ENCODE measurements at regions not wholly inside any gene's neighbourhood (a gene's known extent, or its start where the extent isn't known, plus 50 kb on each side); places are given as distances from the start of the nearest gene placed in this dataset.
"Not testable (repeated sequence)": the region's sequence is repeated elsewhere in the genome, so short reads cannot be mapped to it uniquely, and the experiment has no call there.

- peak; percentile 14 for DNase-seq
These were observed 238.8 kb downstream of the IKZF2 start for GRCh38 chr2:212912445-212913103.

- no peak for DNase-seq
These were observed 240.4 kb downstream of the IKZF2 start for GRCh38 chr2:212911011-212911410.

- no peak for DNase-seq
These were observed 242.6 kb downstream of the IKZF2 start for GRCh38 chr2:212908682-212909435.

- DNase-seq = no peak
These were observed 243.4 kb downstream of the IKZF2 start for GRCh38 chr2:212908031-212908430.

- no peak for DNase-seq
These were observed 244.8 kb downstream of the IKZF2 start for GRCh38 chr2:212906620-212907019.

- peak; percentile 20 for DNase-seq
These were observed 245.7 kb downstream of the IKZF2 start for GRCh38 chr2:212905640-212906201.

- DNase-seq = no peak
These were observed 246.8 kb downstream of the IKZF2 start for GRCh38 chr2:212904646-212905045.

- no peak for DNase-seq
These were observed 248.0 kb downstream of the IKZF2 start for GRCh38 chr2:212903413-212903812.

- no peak for DNase-seq
These were observed 249.0 kb downstream of the IKZF2 start for GRCh38 chr2:212902421-212902820.

- DNase-seq = peak; percentile 1
These were observed 249.7 kb downstream of the IKZF2 start for GRCh38 chr2:212901604-212902275.

- no peak for DNase-seq
These were observed 250.7 kb downstream of the IKZF2 start for GRCh38 chr2:212900715-212901114.

- DNase-seq = no peak
These were observed 253.4 kb downstream of the IKZF2 start for GRCh38 chr2:212898011-212898410.

GRCh38 chr2:212897296-212897695 is 254.1 kb downstream of the IKZF2 start:
- DNase-seq = no peak

- no peak for DNase-seq
These were observed 257.4 kb downstream of the IKZF2 start for GRCh38 chr2:212894026-212894425.

- no peak for DNase-seq
These were observed 258.2 kb downstream of the IKZF2 start for GRCh38 chr2:212893216-212893615.

- DNase-seq = peak; percentile 7
These were observed 259.2 kb downstream of the IKZF2 start for GRCh38 chr2:212892193-212892592.

GRCh38 chr2:212891580-212891979 is 259.8 kb downstream of the IKZF2 start:
- no peak for DNase-seq

GRCh38 chr2:212882626-212883025 is 268.8 kb downstream of the IKZF2 start:
- no peak for DNase-seq

GRCh38 chr2:212876556-212876955 is 274.9 kb downstream of the IKZF2 start:
- not testable (repeated sequence) for DNase-seq

GRCh38 chr2:212875950-212876349 is 275.5 kb downstream of the IKZF2 start:
- not testable (repeated sequence) for DNase-seq

- DNase-seq = no peak
These were observed 278.2 kb downstream of the IKZF2 start for GRCh38 chr2:212873256-212873655.

- DNase-seq = no peak
These were observed 279.8 kb downstream of the IKZF2 start for GRCh38 chr2:212871597-212871996.

- no peak for DNase-seq
These were observed 287.2 kb downstream of the IKZF2 start for GRCh38 chr2:212864186-212864585.

- DNase-seq = peak; percentile 5
These were observed 288.2 kb downstream of the IKZF2 start for GRCh38 chr2:212863185-212863588.
